Fibroblast of mammary gland (primary cell): ENCODE measurements at regions not wholly inside any gene's neighbourhood (a gene's known extent, or its start where the extent isn't known, plus 50 kb on each side); places are given as distances from the start of the nearest gene placed in this dataset.

Experiments used
- DNase-seq: peaks from one replicate; pipeline ENCODE4 v3.0.0-alpha.2; 2010; ENCODE audit warnings: low read depth
- H3K4me3 ChIP-seq: 2 replicates; pipeline ENCODE4 v1.5.1; 2011; ENCODE audit warnings: low read depth, mild to moderate bottlenecking, low read length, moderate library complexity; ENCODE audit not compliant: control insufficient read depth
- TF ChIP-seq, protein P1 (sequence below): conservative IDR thresholded peaks from 2 replicates; pipeline ENCODE4 v1.5.1; 2011; ENCODE audit warnings: low read depth, low read length, inconsistent platforms; ENCODE audit not compliant: control insufficient read depth, insufficient read depth

GRCh38 chr1:38474738-38475623 is 384.6 kb downstream of the RRAGC start:
- DNase-seq = no peak
- no peak overlapping the region for H3K4me3 ChIP-seq
- TF ChIP-seq, protein P1, sequence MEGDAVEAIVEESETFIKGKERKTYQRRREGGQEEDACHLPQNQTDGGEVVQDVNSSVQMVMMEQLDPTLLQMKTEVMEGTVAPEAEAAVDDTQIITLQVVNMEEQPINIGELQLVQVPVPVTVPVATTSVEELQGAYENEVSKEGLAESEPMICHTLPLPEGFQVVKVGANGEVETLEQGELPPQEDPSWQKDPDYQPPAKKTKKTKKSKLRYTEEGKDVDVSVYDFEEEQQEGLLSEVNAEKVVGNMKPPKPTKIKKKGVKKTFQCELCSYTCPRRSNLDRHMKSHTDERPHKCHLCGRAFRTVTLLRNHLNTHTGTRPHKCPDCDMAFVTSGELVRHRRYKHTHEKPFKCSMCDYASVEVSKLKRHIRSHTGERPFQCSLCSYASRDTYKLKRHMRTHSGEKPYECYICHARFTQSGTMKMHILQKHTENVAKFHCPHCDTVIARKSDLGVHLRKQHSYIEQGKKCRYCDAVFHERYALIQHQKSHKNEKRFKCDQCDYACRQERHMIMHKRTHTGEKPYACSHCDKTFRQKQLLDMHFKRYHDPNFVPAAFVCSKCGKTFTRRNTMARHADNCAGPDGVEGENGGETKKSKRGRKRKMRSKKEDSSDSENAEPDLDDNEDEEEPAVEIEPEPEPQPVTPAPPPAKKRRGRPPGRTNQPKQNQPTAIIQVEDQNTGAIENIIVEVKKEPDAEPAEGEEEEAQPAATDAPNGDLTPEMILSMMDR = no peak

GRCh38 chr1:38466487-38466886 is 393.1 kb downstream of the RRAGC start:
- H3K4me3 ChIP-seq = no peak overlapping the region
- DNase-seq = no peak
- TF ChIP-seq, protein P1 = no peak

DNA sequence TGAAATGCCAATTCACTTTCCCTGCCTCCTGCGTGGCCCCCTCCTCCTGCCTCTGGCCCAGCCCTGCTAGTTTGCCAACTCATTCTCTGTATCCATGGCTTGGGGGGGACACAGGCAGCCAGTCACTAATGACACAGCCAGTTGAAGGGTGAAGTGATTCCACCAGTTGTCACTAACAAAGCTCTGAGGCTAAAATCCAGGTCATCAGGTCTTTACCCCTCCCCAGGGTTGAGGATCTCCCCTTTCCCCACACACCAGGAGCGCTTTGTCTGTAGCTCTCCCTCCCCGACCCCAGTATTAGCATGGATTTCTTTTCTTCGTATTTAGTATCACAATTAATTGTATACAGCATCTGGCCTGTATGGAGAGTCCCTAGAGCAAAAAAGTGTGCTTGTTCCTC is 394.1 kb downstream of the RRAGC start:
- TF ChIP-seq, protein P1 = no peak
- DNase-seq = no peak
- H3K4me3 ChIP-seq = no peak overlapping the region

GRCh38 chr1:38464071-38464661 is 395.4 kb downstream of the RRAGC start:
- TF ChIP-seq, protein P1 = no peak
- DNase-seq = no peak
- H3K4me3 ChIP-seq = no peak overlapping the region

- TF ChIP-seq, protein P1 = no peak
- no peak overlapping the region for H3K4me3 ChIP-seq
- DNase-seq = no peak
These were observed 396.5 kb downstream of the RRAGC start for GRCh38 chr1:38463074-38463473.

GRCh38 chr1:38456531-38456876 is 403.1 kb downstream of the RRAGC start:
- TF ChIP-seq, protein P1 = no peak
- H3K4me3 ChIP-seq = no peak overlapping the region
- no peak for DNase-seq
